HepG2 (cell line): ENCODE measurements at regions not wholly inside any gene's neighbourhood (a gene's known extent, or its start where the extent isn't known, plus 50 kb on each side); places are given as distances from the start of the nearest gene placed in this dataset.

Experiments
- ATAC-seq: fragments of 200-7000 bp; cut with Tn5 transposase; 3 replicates; pipeline ENCODE4 v1.9.1; 2020; ENCODE audit warnings: mild to moderate bottlenecking, moderate library complexity
- BruUV-seq: library from RNA; stranded (reverse); fragments of 400-500 nt; replicated peaks from 2 replicates; lab custom pipeline; 2021; lab: Mats Ljungman, UMichigan
- CTCF ChIA-PET: fragments of 300-600 bp; formaldehyde crosslinking; extraction: SDS; loops from one replicate; lab custom pipeline; 2021; ENCODE audit warnings: low total read pairs, inconsistent platforms, low intra/inter-chr PET ratio; lab: Yijun Ruan, JAX
- POLR2A ChIA-PET: fragments of 350-600 bp; sonication (Branson Sonifier 250); formaldehyde crosslinking; loops from one replicate; lab custom pipeline; 2020; ENCODE audit warnings: antibody characterized with exemption, inconsistent platforms; lab: Yijun Ruan, JAX
- DNase-seq: peaks from one replicate; pipeline ENCODE4 v3.0.0-alpha.2; 2015; ENCODE audit warnings: low spot score
- FAIRE-seq: peaks from 3 replicates; lab custom pipeline; 2011; peaks lifted over from hg19 to GRCh38; lab: Jason Lieb, UNC
- H2AFZ ChIP-seq: one replicate; pipeline ENCODE4 v1.6.1; 2011; ENCODE audit warnings: low read length, inconsistent platforms
- H3K27ac ChIP-seq: fragments of 300-600 bp; 3 replicates; pipeline ENCODE4 v1.8.0; 2011; ENCODE audit warnings: mixed run types, mild to moderate bottlenecking, mixed read lengths, low read length, inconsistent platforms; ENCODE audit not compliant: insufficient read depth; ENCODE audit errors: extremely low read length
- H3K27me3 ChIP-seq, 2 experiments: fragments of 200-600 bp in 1 of 2; 2 replicates in 1 of 2; 3 replicates in 1 of 2; pipeline versions ENCODE4 v1.6.0 to v1.8.0; 2011; ENCODE audit warnings: low read length in 2 of 2, mild to moderate bottlenecking in 2 of 2, moderate library complexity in 2 of 2, inconsistent platforms in 1 of 2; ENCODE audit not compliant: insufficient read depth in 2 of 2, control insufficient read depth in 1 of 2
- H3K36me3 ChIP-seq, 2 experiments: fragments of 200-600 bp in 1 of 2; replicated peaks in 1 of 2; 2 replicates in 1 of 2; 3 replicates in 1 of 2; pipeline versions ENCODE4 v1.5.1 to v1.8.0; 2011; ENCODE audit warnings: low read length in 2 of 2, inconsistent platforms in 1 of 2; ENCODE audit not compliant: insufficient read depth in 2 of 2, control insufficient read depth in 1 of 2
- H3K4me1 ChIP-seq: 2 replicates; pipeline ENCODE4 v1.5.1; 2012; ENCODE audit warnings: low read length, inconsistent platforms; ENCODE audit not compliant: insufficient read depth
- H3K4me2 ChIP-seq: 2 replicates; pipeline ENCODE4 v1.6.0; 2011; ENCODE audit warnings: low read depth, low read length, inconsistent platforms
- H3K4me3 ChIP-seq, 3 experiments: fragments of 200-600 bp in 1 of 3; sonication (generic), shearing (Covaris generic) in 1 of 3; replicated peaks in 1 of 3; 2 replicates each; pipeline ENCODE4 v1.5.1; 2011 to 2016; ENCODE audit warnings: low read length in 3 of 3, inconsistent platforms in 2 of 3, low read depth in 2 of 3, mild to moderate bottlenecking in 2 of 3, control low read depth in 1 of 3, mixed read lengths in 1 of 3; ENCODE audit not compliant: insufficient read depth in 1 of 3
- H3K79me2 ChIP-seq: one replicate; pipeline ENCODE4 v1.6.1; 2011; ENCODE audit warnings: low read length, inconsistent platforms; ENCODE audit not compliant: insufficient read depth
- H3K9ac ChIP-seq: 2 replicates; pipeline ENCODE4 v1.6.0; 2011; ENCODE audit warnings: mild to moderate bottlenecking, low read depth, low read length, inconsistent platforms; ENCODE audit not compliant: insufficient read depth
- H3K9me3 ChIP-seq: 2 replicates; pipeline ENCODE4 v1.5.1; 2012; ENCODE audit warnings: mild to moderate bottlenecking, low read length
- H4K20me1 ChIP-seq: 2 replicates; pipeline ENCODE4 v1.6.0; 2011; ENCODE audit warnings: inconsistent platforms, mild to moderate bottlenecking, low read length, moderate library complexity; ENCODE audit not compliant: insufficient read depth
- ESRRA ChIP-seq: sonication (generic); formaldehyde crosslinking; IDR thresholded peaks from 2 replicates; pipeline ENCODE4 v1.5.1; 2020; ENCODE audit warnings: mild to moderate bottlenecking, low read depth, missing genetic modification reagents
- GFI1 ChIP-seq: sonication (generic); formaldehyde crosslinking; IDR thresholded peaks from 2 replicates; pipeline ENCODE4 v1.5.0; 2020; ENCODE audit warnings: missing genetic modification reagents, mild to moderate bottlenecking, borderline replicate concordance
- HOMEZ ChIP-seq: IDR thresholded peaks from 2 replicates; pipeline ENCODE4 v1.6.1; 2016; ENCODE audit warnings: low read depth
- PAXIP1 ChIP-seq: sonication (generic); formaldehyde crosslinking; conservative IDR thresholded peaks from 2 replicates; pipeline ENCODE4 v1.4.0; 2020; ENCODE audit warnings: mild to moderate bottlenecking, missing genetic modification reagents, moderate library complexity
- PRDM4 ChIP-seq: sonication (generic); formaldehyde crosslinking; IDR thresholded peaks from 2 replicates; pipeline ENCODE4 v1.9.0; 2021; ENCODE audit warnings: missing genetic modification reagents, borderline replicate concordance
- RARG ChIP-seq: sonication (generic); formaldehyde crosslinking; IDR thresholded peaks from 2 replicates; pipeline ENCODE4 v1.4.0; 2020; ENCODE audit warnings: low read depth, mild to moderate bottlenecking, missing genetic modification reagents
- SIX1 ChIP-seq: sonication (generic); formaldehyde crosslinking; IDR thresholded peaks from 2 replicates; pipeline ENCODE4 v1.4.0; 2020; ENCODE audit warnings: missing genetic modification reagents, borderline replicate concordance
- STAT6 ChIP-seq: sonication (generic); formaldehyde crosslinking; IDR thresholded peaks from 2 replicates; pipeline ENCODE4 v1.4.0; 2020; ENCODE audit warnings: missing genetic modification reagents, mild to moderate bottlenecking, borderline replicate concordance
- ZNF512B ChIP-seq: sonication (generic); formaldehyde crosslinking; IDR thresholded peaks from 2 replicates; pipeline ENCODE4 v1.5.1; 2020; ENCODE audit warnings: missing genetic modification reagents, mild to moderate bottlenecking, borderline replicate concordance
- ZNF816 ChIP-seq: sonication (generic); formaldehyde crosslinking; IDR thresholded peaks from 2 replicates; pipeline ENCODE4 v1.8.0; 2022; ENCODE audit warnings: missing genetic modification reagents, mild to moderate bottlenecking, borderline replicate concordance
- WGBS: methylation state at CpG from one replicate; pipeline ENCODE4 v1.1.6; 2017; ENCODE audit warnings: low lambda C conversion rate; 5-methylcytosine and 5-hydroxymethylcytosine counted together
- in situ Hi-C: cut with HindIII; loops from 2 replicates; pipeline ENCODE4 v1.10.0; 2017; ENCODE audit warnings: low pct_unique_long_range_greater_than_20kb; ENCODE audit not compliant: extremely low pct_ligation_motif_present
- intact Hi-C: fragments of 100-400 bp; cut with micrococcal nuclease; formaldehyde crosslinking; loops from one replicate; pipeline ENCODE4 v1.10.0; 2022; ENCODE audit not compliant: unreplicated experiment

GRCh38 chr7:19620470-19620869 lies 88.4 kb downstream of the POLR1F start:
- H4K20me1 ChIP-seq = no peaks in the 10 kb centered on the region
- CTCF ChIA-PET = no interaction called here
- no peaks in the 10 kb centered on the region for H3K36me3 ChIP-seq
- H3K9me3 ChIP-seq = peaks cover 75% of the 10 kb centered on the region
- no peak overlapping the region for H3K27ac ChIP-seq
- POLR2A ChIA-PET = no interaction called here
- no TSS peak for BruUV-seq
- no peaks in the 10 kb centered on the region for H3K4me1 ChIP-seq
- no peak for ATAC-seq
- H2AFZ ChIP-seq = no peak overlapping the region
- FAIRE-seq = no peak
- H3K4me2 ChIP-seq = no peak overlapping the region
- H3K9ac ChIP-seq = no peak overlapping the region
- WGBS = 0% methylated on average over 2 of the region's 2 CpGs
- no peaks in the 10 kb centered on the region for H3K27me3 ChIP-seq
- no peak for DNase-seq
- no peaks in the 10 kb centered on the region for H3K79me2 ChIP-seq
- intact Hi-C loops = no loop called here
- H3K4me3 ChIP-seq = no peak overlapping the region
- in situ Hi-C loops = no loop called here
- no peak for TF ChIP-seq SIX1 (CRISPR knock-in tag)
- no peak for TF ChIP-seq PAXIP1
- TF ChIP-seq ESRRA = no peak
- TF ChIP-seq GFI1 = no peak
- no peak for TF ChIP-seq ZNF816 (CRISPR knock-in tag)
- TF ChIP-seq HOMEZ (CRISPR knock-in tag) = no peak
- no peak for TF ChIP-seq PRDM4
- no peak for TF ChIP-seq STAT6 (CRISPR knock-in tag)
- no peak for TF ChIP-seq ZNF512B (CRISPR knock-in tag)
- TF ChIP-seq RARG (CRISPR knock-in tag) = no peak
